GM21390 (cell line): ENCODE measurements at regions not wholly inside any gene's neighbourhood (a gene's known extent, or its start where the extent isn't known, plus 50 kb on each side); places are given as distances from the start of the nearest gene placed in this dataset.
"Not testable (repeated sequence)": the region's sequence is repeated elsewhere in the genome, so short reads cannot be mapped to it uniquely, and the experiment has no call there.

ENCODE experiments used
- ATAC-seq: cut with Tn5 transposase; IDR thresholded peaks from one replicate; pipeline ENCODE4 v1.9.1; 2021; ENCODE audit not compliant: unreplicated experiment

DNA sequence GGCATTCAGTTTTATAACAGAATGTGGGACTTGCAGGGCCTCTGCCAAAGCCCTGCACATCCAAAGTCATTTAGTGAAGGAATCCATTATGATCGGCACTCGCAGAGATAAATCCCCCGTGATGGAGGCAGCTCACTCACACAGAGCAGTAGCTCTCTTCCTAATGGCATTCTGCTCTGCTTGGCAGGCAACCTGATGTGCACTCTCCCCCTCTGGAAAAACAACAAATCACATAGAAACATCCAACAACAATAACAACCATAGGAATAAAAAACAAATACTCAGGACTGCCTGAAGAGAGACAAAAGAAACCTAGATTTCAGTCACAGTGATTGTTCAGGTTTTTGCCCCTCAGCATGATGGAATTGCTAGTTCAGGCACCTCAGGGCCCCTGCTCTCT lies 59.7 kb downstream of the NAA11 start:
- no peak for ATAC-seq

DNA sequence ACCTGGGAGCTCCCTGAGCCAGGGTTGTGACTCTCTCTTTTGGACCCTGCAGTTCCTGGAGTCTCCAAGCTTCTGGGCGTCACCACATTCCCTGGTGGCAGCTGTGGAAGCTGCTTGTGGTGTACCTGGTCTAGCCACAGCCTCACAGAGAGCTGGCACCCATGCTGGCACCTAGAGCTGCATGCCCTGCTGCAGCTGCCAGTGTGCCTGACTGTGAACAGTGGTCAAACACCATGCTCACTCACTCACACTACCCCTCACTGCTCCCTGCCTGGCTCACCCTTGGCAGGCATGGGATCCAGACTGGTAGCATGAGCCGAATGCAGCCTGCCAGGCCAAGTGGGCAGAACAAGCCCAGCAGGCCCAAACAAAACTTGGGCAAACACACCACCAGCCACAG lies 66.6 kb downstream of the NAA11 start:
- no peak for ATAC-seq

DNA sequence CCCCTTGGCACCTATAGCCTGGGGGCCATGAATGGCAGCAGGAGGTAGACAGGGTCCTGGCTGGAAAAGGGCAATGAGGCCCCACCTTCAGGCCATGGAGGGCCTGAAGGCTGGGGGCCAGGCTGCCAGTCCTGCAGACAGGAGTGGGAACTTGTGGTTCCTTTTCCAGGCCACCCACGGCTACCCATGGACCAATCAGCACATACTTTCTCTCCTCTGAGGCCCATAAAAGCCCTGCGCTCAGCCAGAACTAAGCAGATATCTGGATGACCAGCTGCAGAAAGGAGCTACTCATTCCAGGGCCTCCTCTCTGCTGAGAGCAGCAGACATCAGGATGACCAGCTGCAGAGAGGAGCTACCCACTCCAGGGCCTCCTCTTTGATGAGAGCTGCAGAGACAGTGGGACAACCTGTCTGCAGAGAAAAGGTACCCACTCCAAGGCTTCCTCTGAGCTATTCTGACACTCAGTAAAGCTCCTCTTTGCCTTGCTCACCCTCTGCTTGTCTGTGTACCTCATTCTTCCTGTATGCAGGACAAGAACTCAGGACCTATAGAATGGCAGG lies 67.2 kb downstream of the NAA11 start:
- no peak for ATAC-seq

DNA sequence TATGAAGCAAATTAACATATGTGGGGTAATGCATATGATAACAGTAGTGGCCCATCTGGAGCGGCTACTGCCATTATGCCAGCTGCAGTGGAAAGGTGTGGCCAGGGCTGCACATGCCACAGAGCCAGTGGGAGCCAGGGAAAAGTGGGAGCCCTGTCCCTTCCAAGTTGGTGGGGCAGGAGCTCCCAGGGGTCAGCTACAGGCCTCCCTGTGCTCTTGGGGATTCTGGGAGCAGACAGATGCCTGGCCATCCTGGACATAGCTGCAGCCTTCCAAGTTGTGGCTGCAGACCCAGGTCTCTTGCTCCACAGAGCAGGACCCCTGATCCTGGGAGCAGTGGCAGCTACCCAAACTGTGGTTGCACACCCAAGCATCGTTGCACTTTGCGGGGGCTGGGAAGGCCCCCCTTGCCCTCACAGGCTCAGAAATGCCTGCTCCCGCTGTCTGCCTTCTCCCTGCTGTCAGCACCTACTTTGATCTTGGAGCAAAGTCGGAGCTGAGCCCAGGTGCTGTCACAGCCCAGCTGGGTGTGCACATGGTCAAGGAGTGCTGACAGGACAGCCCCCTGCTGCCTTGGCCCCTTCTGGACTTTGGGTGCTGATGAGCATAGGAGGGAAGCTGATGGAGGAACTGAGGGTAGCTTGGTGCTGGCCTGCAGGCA lies 67.8 kb downstream of the NAA11 start:
- ATAC-seq, result no peak

DNA sequence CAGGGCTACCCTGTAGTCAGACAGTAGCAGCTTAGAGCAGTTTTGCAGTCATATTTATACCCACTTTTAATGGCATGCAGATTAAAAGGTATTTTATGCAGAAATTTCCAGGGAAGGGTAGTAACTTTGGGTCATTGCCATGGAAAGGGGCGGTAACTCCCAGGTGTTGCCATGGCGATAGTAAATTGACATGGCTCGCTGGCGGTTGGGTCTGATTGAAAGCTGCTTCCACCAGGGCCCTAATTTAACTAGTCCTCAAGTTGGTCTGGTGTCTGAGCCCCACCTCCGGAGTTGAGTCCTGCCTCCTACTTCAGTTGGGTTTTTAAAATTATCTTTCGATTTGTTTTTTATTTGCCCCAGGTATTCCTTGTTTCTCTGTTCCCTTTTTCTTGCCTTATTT lies 70.1 kb downstream of the NAA11 start:
- no peak for ATAC-seq

DNA sequence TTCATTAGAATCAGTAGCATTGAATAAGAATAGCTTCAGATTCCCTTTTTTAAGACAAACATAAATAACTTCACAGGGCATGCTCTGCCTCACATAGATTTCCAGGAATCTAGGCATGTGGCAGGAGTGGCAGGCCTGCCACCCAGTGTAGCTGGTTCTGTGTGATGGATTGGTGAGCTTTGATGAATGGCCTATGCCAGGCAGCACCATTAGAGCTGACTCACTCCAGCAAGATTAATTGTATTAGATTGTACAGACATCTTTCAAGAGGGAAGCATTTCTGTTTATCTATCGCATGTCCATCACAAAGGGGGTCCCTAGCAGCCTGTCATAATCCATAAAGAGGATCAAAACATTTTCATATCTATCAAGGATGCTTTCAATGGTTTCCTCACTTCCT lies 71.9 kb downstream of the NAA11 start:
- no peak for ATAC-seq

DNA sequence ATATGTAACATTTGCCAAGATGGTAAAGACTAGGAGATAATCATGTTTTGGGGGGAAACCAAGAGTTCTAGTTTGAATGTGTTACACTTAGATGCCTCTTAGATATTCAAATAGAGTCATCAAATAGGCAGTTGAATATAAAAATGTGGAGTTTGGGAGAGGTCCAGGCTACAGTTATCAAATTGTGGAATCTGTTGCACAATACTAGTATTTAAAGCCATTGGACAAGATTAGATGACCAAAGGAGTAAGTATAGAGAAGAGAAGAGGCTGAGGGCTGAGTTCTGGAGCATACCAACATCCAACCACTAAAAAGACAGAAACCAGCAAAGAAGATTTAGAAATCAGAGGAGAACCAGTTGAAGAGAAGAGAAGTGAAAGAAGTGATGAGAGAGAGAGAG lies 72.7 kb downstream of the NAA11 start:
- no peak for ATAC-seq

DNA sequence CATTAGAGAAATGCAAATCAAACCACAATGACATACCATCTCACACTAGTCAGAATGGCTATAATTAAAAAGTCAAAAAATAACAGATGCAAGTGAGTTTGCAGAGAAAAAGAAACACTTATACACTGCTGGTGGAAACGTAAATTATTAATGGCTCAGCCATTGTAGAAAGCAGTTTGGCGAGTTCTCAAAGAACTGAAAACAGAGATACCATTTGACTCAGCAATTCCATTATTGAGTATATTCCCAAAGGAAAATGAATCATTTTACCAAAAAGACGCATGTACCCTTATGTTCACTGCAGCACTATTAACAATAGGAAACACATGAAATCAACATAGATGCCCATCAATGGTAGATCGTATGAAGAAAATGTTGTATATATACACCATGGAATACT lies 75.0 kb downstream of the NAA11 start:
- ATAC-seq, result no peak

DNA sequence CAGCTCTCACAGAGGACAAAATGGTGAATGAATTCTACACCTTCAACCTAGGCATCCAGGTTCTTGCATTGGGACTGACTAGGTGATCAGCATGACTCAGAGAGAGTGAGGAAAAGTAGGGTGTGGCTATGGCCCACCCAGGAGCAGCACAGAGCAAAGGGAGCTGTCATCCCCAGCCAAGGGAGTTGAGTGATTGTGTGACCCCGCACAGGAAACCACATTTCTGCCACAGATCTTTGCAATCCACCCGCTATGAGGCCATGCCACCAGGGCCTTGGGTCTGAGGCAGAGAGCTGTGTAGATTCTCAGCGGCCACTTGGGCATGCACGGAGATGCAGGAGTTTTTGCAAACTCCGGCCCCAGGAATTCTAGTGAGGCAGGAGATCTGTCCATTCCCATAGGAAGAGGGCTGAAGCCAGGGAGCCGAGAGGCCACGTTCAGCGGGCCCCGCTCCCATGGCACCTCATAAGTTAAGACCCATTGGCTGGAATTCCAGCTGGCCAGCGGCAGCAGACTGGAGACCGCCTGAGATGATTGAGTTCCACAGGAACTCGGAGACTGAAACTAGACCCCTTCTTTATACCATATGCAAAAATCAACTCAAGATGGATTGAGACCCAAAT lies 75.9 kb downstream of the NAA11 start:
- no peak for ATAC-seq

DNA sequence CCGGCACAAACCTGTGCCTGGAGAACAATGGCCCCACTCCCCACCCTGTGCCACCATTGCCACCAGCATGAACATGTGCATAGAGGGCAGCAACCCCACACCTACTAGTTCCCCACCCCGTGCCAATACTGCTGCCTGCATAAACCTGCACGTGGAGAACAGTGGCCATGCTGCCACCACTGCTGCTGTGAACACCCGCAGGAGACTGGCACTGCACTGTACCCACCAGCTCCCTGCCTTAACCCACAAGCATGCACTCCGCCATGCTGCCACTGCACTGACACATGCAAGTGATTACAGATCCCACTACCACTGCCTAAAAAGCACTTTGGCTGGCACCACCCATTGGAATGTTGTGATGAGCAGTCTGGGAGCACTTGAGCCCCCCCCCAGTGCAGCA lies 77.3 kb downstream of the NAA11 start:
- no peak for ATAC-seq

DNA sequence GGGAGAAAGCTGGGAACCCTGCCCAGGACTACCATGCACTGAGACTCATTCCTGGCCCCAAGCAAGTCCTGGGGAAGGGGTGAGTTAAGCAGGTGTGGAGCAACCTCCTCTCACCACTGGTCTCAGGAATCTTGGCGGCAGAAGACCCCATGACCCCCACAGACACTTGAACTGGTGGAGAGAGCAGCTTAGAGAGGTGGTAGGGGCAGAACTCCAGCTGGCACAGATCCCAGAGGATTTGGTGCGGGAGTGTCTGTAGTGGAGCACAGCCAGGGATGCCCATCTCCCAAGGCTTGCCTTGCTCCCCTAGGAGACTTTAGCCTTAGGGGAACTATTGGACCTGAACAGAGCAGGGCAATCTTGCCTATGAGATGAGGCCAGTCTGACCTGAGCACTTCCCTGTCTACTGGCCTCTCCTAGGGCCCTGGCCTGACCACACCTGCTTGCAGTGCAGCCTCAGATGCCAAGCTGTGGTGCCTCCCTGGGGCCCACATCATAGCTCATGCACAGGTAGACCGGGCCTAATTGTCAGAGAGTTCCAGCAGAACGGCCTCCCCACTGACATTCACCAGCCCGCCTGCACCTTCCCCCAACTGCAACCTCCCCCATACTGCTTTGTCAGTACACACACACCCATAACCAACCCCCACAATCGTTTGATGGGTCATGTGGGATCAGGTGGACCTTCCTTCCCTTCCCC lies 78.0 kb downstream of the NAA11 start:
- no peak for ATAC-seq

DNA sequence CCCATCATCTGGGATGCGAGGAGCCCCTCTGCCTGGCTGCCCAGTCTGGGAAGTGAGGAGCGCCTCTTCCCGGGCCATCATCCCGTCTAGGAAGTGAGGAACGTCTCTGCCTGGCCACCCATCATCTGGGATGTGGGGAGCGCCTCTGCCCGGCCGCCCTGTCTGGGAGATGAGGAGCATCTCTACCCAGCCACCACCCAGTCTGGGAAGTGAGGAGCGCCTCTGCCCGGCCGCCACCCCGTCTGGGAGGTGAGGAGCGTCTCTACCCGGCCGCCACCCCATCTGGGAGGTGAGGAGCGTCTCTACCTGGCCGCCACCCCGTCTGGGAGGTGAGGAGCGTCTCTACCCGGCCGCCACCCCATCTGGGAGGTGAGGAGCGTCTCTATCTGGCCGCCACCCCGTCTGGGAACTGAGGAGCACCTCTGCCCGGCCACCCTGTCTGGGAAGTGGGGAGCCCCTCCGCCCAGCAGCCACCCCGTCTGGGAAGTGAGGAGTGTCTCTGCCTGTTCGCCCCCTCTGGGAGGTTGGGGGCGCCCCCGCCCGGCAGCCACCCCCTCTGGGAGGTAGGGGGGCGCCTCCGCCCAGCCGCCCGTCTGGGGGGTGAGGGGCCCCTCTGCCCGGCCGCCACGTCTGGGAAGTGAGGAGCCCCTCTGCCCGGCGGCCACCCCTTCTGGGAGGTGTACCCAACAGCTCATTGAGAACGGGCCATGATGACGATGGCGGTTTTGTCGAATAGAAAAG lies 80.5 kb downstream of the NAA11 start:
- not testable (repeated sequence) for ATAC-seq

DNA sequence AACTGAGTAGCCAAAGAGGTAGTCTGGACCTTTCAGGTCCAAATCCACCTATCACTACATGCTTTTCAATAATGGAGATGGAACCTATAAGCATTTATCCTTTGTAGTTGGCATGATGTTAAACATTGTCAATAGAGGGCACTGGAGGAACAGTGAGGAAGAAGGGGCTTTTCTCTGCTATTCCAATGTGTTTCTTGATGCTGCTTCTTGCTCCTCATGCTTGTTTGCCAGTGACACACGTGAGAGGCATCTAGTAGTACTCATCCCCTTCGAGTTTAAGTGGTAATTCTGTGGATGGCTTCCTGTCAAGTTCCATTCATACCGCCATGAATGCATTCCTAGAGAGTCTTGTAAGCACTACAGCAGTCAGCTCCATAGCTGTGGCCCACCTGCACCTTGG lies 84.0 kb downstream of the NAA11 start:
- no peak for ATAC-seq

DNA sequence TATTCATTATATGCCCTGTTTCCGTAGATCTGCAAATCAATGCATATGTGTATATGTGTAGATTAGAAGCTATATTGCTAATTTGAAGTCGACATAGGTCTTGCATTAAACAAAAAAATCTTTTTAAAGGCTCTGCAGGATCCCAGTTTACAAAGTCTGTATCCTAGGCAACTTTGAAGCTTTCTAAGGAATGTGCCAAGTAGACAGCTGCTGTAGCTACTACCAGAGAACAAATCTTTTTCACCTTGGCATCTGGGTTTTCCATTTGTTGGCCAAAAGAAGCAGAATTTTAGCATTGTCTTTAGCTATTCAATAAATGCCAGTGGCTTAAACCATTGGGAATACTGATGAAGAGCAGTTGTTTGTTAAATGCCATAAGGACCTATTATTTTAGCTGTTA lies 88.0 kb downstream of the NAA11 start:
- ATAC-seq, result no peak

DNA sequence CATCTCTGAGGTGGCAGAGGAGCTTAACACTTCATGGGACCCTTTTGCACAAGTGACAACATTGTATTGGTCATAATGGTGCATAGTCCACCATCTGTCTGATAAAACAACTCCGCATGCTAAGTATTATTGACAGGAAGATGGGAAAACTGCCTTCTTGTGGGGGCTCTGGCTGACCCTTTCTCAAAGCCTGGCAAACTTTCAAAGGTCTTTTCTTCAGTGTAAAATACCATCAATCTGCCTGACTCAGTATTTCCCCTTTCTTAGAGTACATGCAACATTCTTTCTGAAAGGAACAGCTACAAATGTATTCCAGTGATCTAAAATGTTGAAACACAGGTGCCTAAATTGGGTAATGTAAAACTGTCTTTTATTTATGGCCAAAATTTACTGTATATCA lies 89.1 kb downstream of the NAA11 start:
- ATAC-seq, result no peak

DNA sequence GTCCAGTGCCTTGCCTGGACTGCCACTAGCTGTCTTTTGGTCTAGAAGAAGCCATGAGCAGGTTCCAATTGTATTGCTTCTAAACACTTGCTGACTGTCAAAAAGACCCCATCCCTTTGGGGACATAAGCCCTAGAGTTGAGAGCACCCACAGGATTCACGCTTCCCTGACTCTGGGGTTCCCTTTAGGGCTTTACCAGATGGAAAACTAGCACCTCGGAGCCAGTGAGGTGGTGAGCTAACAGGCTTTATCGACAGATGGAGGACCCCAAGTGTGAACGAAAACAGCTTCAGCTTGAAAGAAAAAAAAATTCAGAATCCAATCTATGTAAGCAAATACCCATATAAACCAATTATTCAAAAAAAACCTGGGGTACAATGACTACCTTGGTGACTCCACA lies 90.8 kb downstream of the NAA11 start:
- no peak for ATAC-seq

DNA sequence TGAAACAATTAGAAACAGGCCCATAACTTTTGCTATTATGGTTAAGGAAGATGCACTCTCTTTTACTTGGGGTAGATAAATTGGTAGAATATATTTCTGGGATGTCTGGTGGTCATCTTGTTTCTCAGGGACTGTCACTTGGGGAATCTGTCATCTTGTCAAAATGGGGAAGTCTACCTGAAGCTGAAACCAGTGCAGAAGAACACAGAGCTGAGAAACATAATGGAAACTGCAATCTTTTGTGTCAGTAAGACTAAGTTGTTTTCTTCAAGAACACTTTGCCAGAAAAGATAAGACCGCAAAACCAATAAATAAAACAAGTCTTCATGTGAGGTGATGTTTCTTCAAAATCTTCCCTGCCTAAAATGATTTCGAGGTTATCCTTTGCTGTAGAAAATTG lies 92.0 kb downstream of the NAA11 start:
- peak; percentile 48 for ATAC-seq

DNA sequence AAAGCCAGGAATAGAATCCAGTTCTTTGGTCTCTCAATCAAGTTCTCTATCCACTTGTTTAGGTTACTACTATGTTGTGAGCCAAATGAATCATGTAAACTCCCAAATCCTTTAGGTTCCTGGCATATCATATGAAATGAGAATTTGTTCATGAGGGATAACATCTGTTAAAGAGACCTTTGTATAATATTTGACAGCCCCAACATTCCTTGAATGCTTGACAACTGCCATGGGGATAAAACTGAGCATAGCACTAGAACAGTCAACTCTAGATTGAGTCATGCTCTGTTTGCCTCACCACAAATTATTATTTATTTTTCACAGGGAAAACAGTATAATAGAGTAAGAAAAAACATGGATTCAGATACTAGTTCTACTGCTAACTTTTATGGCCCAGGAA lies 93.3 kb downstream of the NAA11 start:
- no peak for ATAC-seq

DNA sequence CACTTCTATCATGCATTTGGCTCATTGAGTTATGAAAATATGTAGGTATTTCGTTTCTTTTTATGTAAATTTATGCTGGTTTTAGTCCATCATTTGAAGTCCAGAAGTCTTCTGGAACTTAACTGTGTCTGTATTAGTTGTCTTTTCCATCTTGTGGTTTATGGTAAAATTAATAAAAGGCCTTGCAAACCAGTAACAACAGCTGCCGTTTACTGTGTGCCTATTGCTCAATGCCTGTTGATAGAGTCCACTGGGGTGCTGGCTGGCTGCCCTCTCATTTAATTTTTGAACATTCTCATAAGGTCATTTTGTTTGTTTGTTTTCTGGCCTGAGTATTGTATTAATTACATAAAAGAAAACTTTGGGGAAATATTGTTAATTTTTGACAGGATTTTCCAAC lies 98.0 kb downstream of the NAA11 start:
- no peak for ATAC-seq

DNA sequence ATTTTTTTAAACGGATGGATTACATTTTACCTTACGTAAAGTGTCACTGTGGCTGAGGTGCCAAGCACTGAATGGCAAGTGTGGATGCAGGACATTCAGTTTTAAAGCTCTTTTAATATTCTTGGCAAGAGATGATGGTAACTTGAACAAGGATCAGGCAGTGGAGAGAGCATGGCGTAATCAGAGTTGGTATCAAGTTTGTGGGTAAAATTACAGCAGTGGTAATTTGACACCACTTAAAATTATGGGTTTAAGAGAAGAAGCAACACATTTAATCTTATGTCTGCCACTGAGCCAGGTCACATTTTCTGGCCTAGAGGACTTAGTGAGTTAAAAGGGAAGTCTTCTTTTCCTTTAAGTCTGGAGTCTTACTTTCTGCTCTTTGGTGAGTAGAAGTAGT lies 100.5 kb downstream of the NAA11 start:
- ATAC-seq, result no peak

DNA sequence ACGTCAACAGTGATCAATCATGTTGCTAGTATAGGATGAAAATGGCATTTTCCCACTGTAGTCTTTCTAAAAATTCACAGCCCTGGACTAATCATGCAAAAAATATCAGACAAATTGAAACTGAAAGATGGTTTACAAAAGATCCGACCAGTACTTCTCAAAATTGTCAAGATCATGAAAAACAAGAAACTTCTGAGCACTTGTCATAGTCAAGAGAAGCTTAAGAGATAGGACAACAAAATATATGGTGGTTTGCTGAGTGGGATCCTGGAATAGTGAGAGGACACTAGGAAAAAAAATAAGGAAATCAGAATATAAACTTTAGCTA lies 101.1 kb downstream of the NAA11 start:
- no peak for ATAC-seq
